ENCODE measurements at regions not wholly inside any gene's neighbourhood (a gene's known extent, or its start where the extent isn't known, plus 50 kb on each side); places are given as distances from the start of the nearest gene placed in this dataset.

DNA sequence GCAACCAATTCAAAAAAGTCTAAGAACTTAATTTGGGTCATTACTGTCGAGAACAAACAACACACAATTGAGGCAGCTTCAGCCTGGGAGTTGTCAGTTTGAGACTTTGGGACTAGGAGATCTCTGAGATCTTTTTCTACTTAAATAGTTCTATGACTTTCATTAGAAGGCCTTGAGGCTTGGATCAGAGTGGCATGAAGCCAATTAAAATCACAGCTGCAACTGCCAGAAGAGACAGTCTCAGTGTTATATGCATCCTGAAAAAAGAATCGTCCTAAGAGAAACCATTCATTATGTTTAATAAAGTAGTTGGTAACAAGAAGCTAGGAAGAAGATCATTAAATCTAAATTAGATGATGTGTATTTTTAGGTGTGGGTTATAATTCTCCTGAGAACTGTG lies 170.8 kb upstream of the RASSF8 start:
- intact Hi-C loops (cut with micrococcal nuclease): no loop called here
- H3K27ac Mint-ChIP-seq: no peak overlapping the region
- H3K9me3 Mint-ChIP-seq: no peaks in the 10 kb centered on the region
- POLR2A ChIA-PET: no interaction called here
- CTCF ChIA-PET: no interaction called here
- no peaks in the 10 kb centered on the region for H3K4me1 Mint-ChIP-seq (ENCODE audit: low read depth)
- DNase-seq: no peak
- no peaks in the 10 kb centered on the region for H3K27me3 Mint-ChIP-seq
- no peaks in the 10 kb centered on the region for H3K36me3 Mint-ChIP-seq (ENCODE audit: low read depth)
- TF ChIP-seq, protein P1, sequence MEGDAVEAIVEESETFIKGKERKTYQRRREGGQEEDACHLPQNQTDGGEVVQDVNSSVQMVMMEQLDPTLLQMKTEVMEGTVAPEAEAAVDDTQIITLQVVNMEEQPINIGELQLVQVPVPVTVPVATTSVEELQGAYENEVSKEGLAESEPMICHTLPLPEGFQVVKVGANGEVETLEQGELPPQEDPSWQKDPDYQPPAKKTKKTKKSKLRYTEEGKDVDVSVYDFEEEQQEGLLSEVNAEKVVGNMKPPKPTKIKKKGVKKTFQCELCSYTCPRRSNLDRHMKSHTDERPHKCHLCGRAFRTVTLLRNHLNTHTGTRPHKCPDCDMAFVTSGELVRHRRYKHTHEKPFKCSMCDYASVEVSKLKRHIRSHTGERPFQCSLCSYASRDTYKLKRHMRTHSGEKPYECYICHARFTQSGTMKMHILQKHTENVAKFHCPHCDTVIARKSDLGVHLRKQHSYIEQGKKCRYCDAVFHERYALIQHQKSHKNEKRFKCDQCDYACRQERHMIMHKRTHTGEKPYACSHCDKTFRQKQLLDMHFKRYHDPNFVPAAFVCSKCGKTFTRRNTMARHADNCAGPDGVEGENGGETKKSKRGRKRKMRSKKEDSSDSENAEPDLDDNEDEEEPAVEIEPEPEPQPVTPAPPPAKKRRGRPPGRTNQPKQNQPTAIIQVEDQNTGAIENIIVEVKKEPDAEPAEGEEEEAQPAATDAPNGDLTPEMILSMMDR (IDR thresholded peaks at IDR 0.05): no peak
- no peak overlapping the region for H3K4me3 Mint-ChIP-seq
- ATAC-seq: no peak

DNA sequence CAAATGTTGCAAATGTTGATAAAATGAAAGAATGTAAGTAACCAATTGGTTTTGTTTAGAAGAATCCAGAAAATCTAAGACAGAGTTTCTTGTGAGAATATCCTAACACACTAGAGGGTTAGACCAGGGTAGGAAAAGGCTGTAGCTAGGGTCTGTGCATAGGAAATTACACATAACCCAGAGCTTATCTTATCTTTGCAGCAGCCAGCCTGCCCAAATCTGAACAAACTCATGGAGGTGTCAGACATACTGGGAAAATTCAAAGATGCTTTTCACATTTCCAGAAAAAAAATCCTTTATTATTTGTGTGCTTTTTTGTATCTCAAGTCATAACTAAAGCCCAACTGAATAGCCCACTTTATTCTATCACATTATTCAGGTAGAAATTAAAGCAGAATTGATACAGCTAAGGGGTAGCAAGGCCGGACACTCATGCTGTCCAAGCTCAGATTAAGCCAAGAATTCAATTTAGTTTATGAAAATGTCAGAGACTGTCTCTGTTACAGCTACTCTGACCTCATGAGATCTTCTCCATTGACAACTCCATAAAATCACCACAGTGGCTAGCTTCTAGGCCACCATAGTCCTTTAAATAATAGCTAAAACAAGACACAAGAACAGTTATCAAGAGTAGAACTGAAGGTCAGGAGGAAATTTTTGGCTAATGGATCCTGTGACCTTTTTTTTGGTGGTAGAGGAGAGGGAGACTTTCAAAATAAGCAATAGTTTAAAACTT lies 169.6 kb upstream of the RASSF8 start:
- ATAC-seq (no peak), DNase-seq (no peak)
- no peak overlapping the region for H3K27ac Mint-ChIP-seq
- ChIA-PET CTCF (no interaction called here), POLR2A (no interaction called here)
- no peaks in the 10 kb centered on the region for H3K4me1 Mint-ChIP-seq (ENCODE audit: low read depth)
- H3K36me3 Mint-ChIP-seq (ENCODE audit: low read depth): no peaks in the 10 kb centered on the region
- no peaks in the 10 kb centered on the region for H3K27me3 Mint-ChIP-seq
- H3K4me3 Mint-ChIP-seq: no peak overlapping the region
- intact Hi-C loops (cut with micrococcal nuclease): no loop called here
- H3K9me3 Mint-ChIP-seq: no peaks in the 10 kb centered on the region
- TF ChIP-seq, protein P1 (IDR thresholded peaks at IDR 0.05): no peak

DNA sequence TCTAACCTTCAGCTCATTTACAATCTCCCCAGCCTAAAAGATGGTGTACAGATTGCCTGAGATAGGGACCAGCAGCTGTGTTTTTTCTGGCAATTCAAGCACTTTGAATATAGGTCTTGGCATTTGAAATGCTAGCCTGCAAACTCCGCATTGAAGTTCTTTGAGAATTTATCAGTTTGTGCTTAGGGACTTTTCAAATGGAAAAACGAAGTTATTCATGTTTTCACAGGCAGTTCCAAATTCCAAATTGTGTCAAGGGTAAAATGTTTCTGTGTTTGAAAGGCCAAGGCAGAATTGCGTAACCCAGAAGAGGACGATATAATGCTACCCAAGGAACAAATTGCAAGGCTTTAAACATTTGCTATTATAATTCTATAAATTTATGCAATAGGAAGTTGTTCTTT lies 168.9 kb upstream of the RASSF8 start:
- TF ChIP-seq, protein P1 (IDR thresholded peaks at IDR 0.05): no peak
- Mint-ChIP-seq H3K36me3 (ENCODE audit: low read depth) (no peaks in the 10 kb centered on the region), H3K9me3 (no peaks in the 10 kb centered on the region), H3K4me1 (ENCODE audit: low read depth) (no peaks in the 10 kb centered on the region), H3K27me3 (no peaks in the 10 kb centered on the region), H3K27ac (no peak overlapping the region), H3K4me3 (no peak overlapping the region)
- DNase-seq (no peak), ATAC-seq (no peak)
- intact Hi-C loops (cut with micrococcal nuclease): no loop called here
- CTCF ChIA-PET: interaction anchor here (1.4 kb wide), 1 partner anchor 353 kb away, joined by 3 read pairs; no protein-coding TSS in a partner anchor
- POLR2A ChIA-PET: no interaction called here

DNA sequence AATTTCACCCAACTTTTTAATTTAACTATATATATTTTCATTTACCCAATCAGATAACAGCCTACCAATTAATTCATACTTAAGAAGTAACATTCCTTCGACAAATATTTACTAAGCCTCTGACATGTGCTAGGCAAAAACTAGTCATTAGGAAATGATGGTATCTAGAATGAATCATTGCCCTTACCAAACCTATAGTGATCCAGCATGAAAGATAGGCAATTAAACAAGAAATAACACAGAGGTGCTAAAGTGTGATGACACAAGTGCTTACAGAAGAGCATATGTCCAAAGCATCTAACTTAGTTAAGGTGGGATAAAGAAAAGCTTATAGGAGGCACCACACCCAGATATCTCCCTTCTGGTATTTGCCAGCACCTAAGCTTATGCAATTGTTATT lies 166.5 kb upstream of the RASSF8 start:
- TF ChIP-seq, protein P1 (IDR thresholded peaks at IDR 0.05): no peak
- no peaks in the 10 kb centered on the region for H3K4me1 Mint-ChIP-seq (ENCODE audit: low read depth)
- CTCF ChIA-PET: no interaction called here
- H3K27me3 Mint-ChIP-seq: no peaks in the 10 kb centered on the region
- no peaks in the 10 kb centered on the region for H3K9me3 Mint-ChIP-seq
- POLR2A ChIA-PET: no interaction called here
- no peak overlapping the region for H3K4me3 Mint-ChIP-seq
- no peak overlapping the region for H3K27ac Mint-ChIP-seq
- no peak for DNase-seq
- no peak for ATAC-seq
- intact Hi-C loops (cut with micrococcal nuclease): no loop called here
- H3K36me3 Mint-ChIP-seq (ENCODE audit: low read depth): no peaks in the 10 kb centered on the region

DNA sequence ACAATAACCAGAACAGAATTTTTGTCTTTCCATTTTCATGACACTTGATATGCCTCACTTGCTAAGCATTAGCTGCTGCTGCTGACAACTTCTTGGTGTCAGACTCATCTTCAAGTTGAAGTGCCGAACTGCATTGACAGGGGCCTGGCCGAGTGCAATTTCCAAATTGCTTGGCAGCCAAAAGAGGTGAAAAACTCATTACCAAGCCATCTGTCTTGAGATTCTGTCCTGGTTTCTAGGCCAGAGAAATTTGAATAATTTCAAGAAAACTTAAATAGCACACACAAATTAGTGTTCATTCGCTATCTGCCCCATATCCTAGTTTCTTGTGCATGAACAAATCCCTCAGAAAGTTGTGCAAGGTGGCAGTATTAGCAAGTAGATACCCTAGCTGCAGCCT lies 165.3 kb upstream of the RASSF8 start:
- ATAC-seq: no peak
- POLR2A ChIA-PET: no interaction called here
- no peaks in the 10 kb centered on the region for H3K27me3 Mint-ChIP-seq

More for the DNA sequence above, 165.3 kb upstream of the RASSF8 start:
- DNase-seq: no peak
- CTCF ChIA-PET: no interaction called here
- H3K36me3 Mint-ChIP-seq (ENCODE audit: low read depth): no peaks in the 10 kb centered on the region
- no peaks in the 10 kb centered on the region for H3K9me3 Mint-ChIP-seq
- TF ChIP-seq, protein P1 (IDR thresholded peaks at IDR 0.05): no peak
- intact Hi-C loops (cut with micrococcal nuclease): no loop called here
- H3K27ac Mint-ChIP-seq: no peak overlapping the region
- no peaks in the 10 kb centered on the region for H3K4me1 Mint-ChIP-seq (ENCODE audit: low read depth)
- H3K4me3 Mint-ChIP-seq: no peak overlapping the region

Data from activated CD8-positive, alpha-beta T cell treated with anti-CD3 and anti-CD28 coated beads for 36 hours (primary cell).